Activated gamma-delta T cell (primary cell): ENCODE measurements at regions not wholly inside any gene's neighbourhood (a gene's known extent, or its start where the extent isn't known, plus 50 kb on each side); places are given as distances from the start of the nearest gene placed in this dataset.
"Not testable (repeated sequence)": the region's sequence is repeated elsewhere in the genome, so short reads cannot be mapped to it uniquely, and the experiment has no call there.

ENCODE experiments used
- DNase-seq: peaks from one replicate; lab custom pipeline; 2025; lab: John Stamatoyannopoulos, UW

GRCh38 chr5:164289526-164289925 lies 784.1 kb downstream of the MAT2B start:
- no peak for DNase-seq

GRCh38 chr5:164296603-164297080 lies 791.2 kb downstream of the MAT2B start:
- no peak for DNase-seq

GRCh38 chr5:164298165-164298564 lies 792.7 kb downstream of the MAT2B start:
- DNase-seq: no peak

GRCh38 chr5:164300295-164300694 lies 794.9 kb downstream of the MAT2B start:
- DNase-seq: no peak

- DNase-seq: no peak
Measured at GRCh38 chr5:164301136-164301535, 795.7 kb downstream of the MAT2B start.

- DNase-seq: no peak
Measured at GRCh38 chr5:164301708-164302107, 796.3 kb downstream of the MAT2B start.

GRCh38 chr5:164302533-164303235 lies 797.3 kb downstream of the MAT2B start:
- no peak for DNase-seq

GRCh38 chr5:164303646-164304215 lies 798.3 kb downstream of the MAT2B start:
- DNase-seq: no peak

- DNase-seq: no peak
Measured at GRCh38 chr5:164306662-164307061, 801.2 kb downstream of the MAT2B start.

- DNase-seq: no peak
Measured at GRCh38 chr5:164312801-164313200, 807.4 kb downstream of the MAT2B start.

- DNase-seq: no peak
Measured at GRCh38 chr5:164317676-164318075, 812.3 kb downstream of the MAT2B start.

GRCh38 chr5:164319161-164319560 lies 813.7 kb downstream of the MAT2B start:
- no peak for DNase-seq

- DNase-seq: no peak
Measured at GRCh38 chr5:164324239-164324638, 818.8 kb downstream of the MAT2B start.

- DNase-seq: no peak
Measured at GRCh38 chr5:164326219-164326618, 820.8 kb downstream of the MAT2B start.

- not testable (repeated sequence) for DNase-seq
Measured at GRCh38 chr5:164327166-164327565, 821.7 kb downstream of the MAT2B start.

- no peak for DNase-seq
Measured at GRCh38 chr5:164332349-164333196, 827.2 kb downstream of the MAT2B start.

GRCh38 chr5:164335837-164336236 lies 830.4 kb downstream of the MAT2B start:
- no peak for DNase-seq

GRCh38 chr5:164336276-164336675 lies 830.9 kb downstream of the MAT2B start:
- no peak for DNase-seq

GRCh38 chr5:164336906-164337305 lies 831.5 kb downstream of the MAT2B start:
- no peak for DNase-seq

- DNase-seq: no peak
Measured at GRCh38 chr5:164341056-164341619, 835.7 kb downstream of the MAT2B start.

GRCh38 chr5:164345173-164345849 lies 839.9 kb downstream of the MAT2B start:
- DNase-seq: no peak

GRCh38 chr5:164345853-164346252 lies 840.4 kb downstream of the MAT2B start:
- DNase-seq: no peak
